Common myeloid progenitor, CD34-positive (primary cell): ENCODE measurements at regions not wholly inside any gene's neighbourhood (a gene's known extent, or its start where the extent isn't known, plus 50 kb on each side); places are given as distances from the start of the nearest gene placed in this dataset.
A peak's percentile ranks its signal among the peaks of the same experiment; 100 is the strongest.

ENCODE experiments used
- CTCF ChIA-PET: fragments of 350-600 bp; sonication (Branson Sonifier 250); formaldehyde crosslinking; loops from one replicate; lab custom pipeline; 2021; ENCODE audit warnings: antibody characterized with exemption; lab: Charles Lee
- POLR2A ChIA-PET: fragments of 350-600 bp; sonication (Branson Sonifier 250); formaldehyde crosslinking; loops from one replicate; lab custom pipeline; 2021; ENCODE audit warnings: antibody characterized with exemption; lab: Charles Lee
- DNase-seq, 3 donors: peaks; one replicate each; pipeline versions ENCODE4 v3.0.0 to v3.0.0-alpha.2; 2013
- H3K27ac ChIP-seq, 2 experiments: 1 replicate in 1 of 2; 2 replicates in 1 of 2; pipeline ENCODE4 v1.7.0; 2013; ENCODE audit warnings: inconsistent platforms in 2 of 2, low read length in 2 of 2, mild to moderate bottlenecking in 2 of 2, low read depth in 1 of 2, moderate library complexity in 1 of 2; ENCODE audit not compliant: severe bottlenecking in 2 of 2, insufficient read depth in 1 of 2, poor library complexity in 1 of 2
- H3K27me3 ChIP-seq, 5 experiments: replicated peaks in 2 of 5; 1 replicate in 3 of 5; 2 replicates in 2 of 5; pipeline versions ENCODE4 v1.6.1 to v1.7.0; 2013; ENCODE audit warnings: low read length in 4 of 5, mild to moderate bottlenecking in 2 of 5, moderate library complexity in 2 of 5, inconsistent platforms in 1 of 5; ENCODE audit not compliant: insufficient read depth in 5 of 5, control insufficient read depth in 4 of 5
- H3K36me3 ChIP-seq, 4 experiments: 1 replicate in 2 of 4; 2 replicates in 2 of 4; pipeline versions ENCODE4 v1.6.1 to v1.7.0; 2013; ENCODE audit warnings: low read length in 3 of 4, control low read depth in 1 of 4, mild to moderate bottlenecking in 1 of 4; ENCODE audit not compliant: control insufficient read depth in 4 of 4, insufficient read depth in 4 of 4
- H3K4me1 ChIP-seq, 4 experiments: 1 replicate in 3 of 4; 2 replicates in 1 of 4; pipeline versions ENCODE4 v1.6.1 to v1.7.1; 2013; ENCODE audit warnings: low read length in 3 of 4, mild to moderate bottlenecking in 3 of 4, control low read depth in 1 of 4, inconsistent platforms in 1 of 4, moderate library complexity in 1 of 4; ENCODE audit not compliant: control insufficient read depth in 4 of 4, insufficient read depth in 4 of 4; ENCODE audit errors: control extremely low read depth in 1 of 4
- H3K4me3 ChIP-seq, 7 experiments: 1 replicate in 4 of 7; 2 replicates in 3 of 7; pipeline versions ENCODE4 v1.5.1 to v1.7.0; 2013; ENCODE audit warnings: mild to moderate bottlenecking in 7 of 7, low read length in 6 of 7, moderate library complexity in 6 of 7, inconsistent platforms in 2 of 7, low read depth in 2 of 7, control low read depth in 1 of 7; ENCODE audit not compliant: insufficient read depth in 4 of 7, control insufficient read depth in 1 of 7; ENCODE audit errors: extremely low read depth in 1 of 7
- H3K9me3 ChIP-seq, 5 experiments: 1 replicate in 4 of 5; 2 replicates in 1 of 5; pipeline versions ENCODE4 v1.6.1 to v1.7.1; 2013; ENCODE audit warnings: low read length in 4 of 5, mild to moderate bottlenecking in 2 of 5, inconsistent platforms in 1 of 5, low read depth in 1 of 5, moderate library complexity in 1 of 5; ENCODE audit not compliant: control insufficient read depth in 4 of 5, insufficient read depth in 2 of 5; ENCODE audit errors: control extremely low read depth in 1 of 5
- WGBS: methylation state at CpG from one replicate; pipeline ENCODE4 v1.1.5; 2013; ENCODE audit not compliant: insufficient coverage; 5-methylcytosine and 5-hydroxymethylcytosine counted together

- DNase-seq, result peak in 1 of 3 donors; percentile 18
- H3K4me3 ChIP-seq, result peak overlapping the region in 1 of 7 experiments; percentile 43
- no peaks in the 10 kb centered on the region for H3K27me3 ChIP-seq
- peak overlapping the region; percentile 37 to 70 for H3K27ac ChIP-seq
- 8% methylated on average over 3 of the region's 4 CpGs for WGBS
- no peaks in the 10 kb centered on the region for H3K36me3 ChIP-seq
- ChIA-PET POLR2A (no interaction called here), CTCF (interaction anchor here (0.8 to 4.0 kb wide), 5 partner anchors 11 to 28 kb away, joined by 3 to 31 read pairs (median 3); no protein-coding TSS in a partner anchor)
- H3K4me1 ChIP-seq, result peaks cover 19 to 62% (median 54%) of the 10 kb centered on the region in 4 experiments
- no peaks in the 10 kb centered on the region for H3K9me3 ChIP-seq
Observed at GRCh38 chr2:37851428-37851827, 73.7 kb upstream of the RMDN2 start.

GRCh38 chr2:37851828-37852584 is 73.1 kb upstream of the RMDN2 start:
- Histone ChIP-seq H3K4me3 (peak overlapping the region in 1 of 7 experiments; percentile 43), H3K9me3 (no peaks in the 10 kb centered on the region), H3K27me3 (no peaks in the 10 kb centered on the region), H3K36me3 (no peaks in the 10 kb centered on the region), H3K4me1 (peaks cover 19 to 68% (median 60%) of the 10 kb centered on the region in 4 experiments), H3K27ac (peak overlapping the region; percentile 37 to 70)
- ChIA-PET CTCF (interaction anchor here (0.8 to 4.0 kb wide), 5 partner anchors 12 to 27 kb away, joined by 3 to 31 read pairs (median 3); no protein-coding TSS in a partner anchor), POLR2A (no interaction called here)
- peak; percentile 42 to 83 (median 71) for DNase-seq
- 71% methylated on average over 1 of the region's 3 CpGs for WGBS

- no peak overlapping the region for H3K27ac ChIP-seq
- 100% methylated on average over 1 of the region's 1 CpG for WGBS
Observed at GRCh38 chr2:37852585-37853014, 72.5 kb upstream of the RMDN2 start.

GRCh38 chr2:37854676-37855282 is 70.3 kb upstream of the RMDN2 start:
- ChIA-PET POLR2A (interaction anchor here (1.2 kb wide), 1 partner anchor 11 kb away, joined by 3 read pairs; no protein-coding TSS in a partner anchor), CTCF (interaction anchor here (1.1 to 4.6 kb wide), 10 partner anchors 10 to 458 kb away, joined by 3 to 43 read pairs (median 4); no protein-coding TSS in a partner anchor)
- Histone ChIP-seq H3K27me3 (no peaks in the 10 kb centered on the region), H3K4me3 (peak overlapping the region in 2 of 7 experiments; percentile 22 to 50), H3K36me3 (no peaks in the 10 kb centered on the region), H3K27ac (peak overlapping the region in 1 of 2 experiments; percentile 72), H3K4me1 (peaks cover 19 to 73% (median 60%) of the 10 kb centered on the region in 4 experiments), H3K9me3 (peaks cover 0 to 8% (median 0%) of the 10 kb centered on the region in 5 experiments)
- DNase-seq, result no peak
- 72% methylated on average over 7 of the region's 7 CpGs for WGBS

More at GRCh38 chr2:37852585-37853014, 72.5 kb upstream of the RMDN2 start:
- Histone ChIP-seq H3K4me1 (peaks cover 19 to 73% (median 61%) of the 10 kb centered on the region in 4 experiments), H3K36me3 (no peaks in the 10 kb centered on the region), H3K9me3 (no peaks in the 10 kb centered on the region), H3K4me3 (no peak overlapping the region), H3K27me3 (no peaks in the 10 kb centered on the region)
- no peak for DNase-seq
- ChIA-PET CTCF (interaction anchor here (0.7 to 4.0 kb wide), 4 partner anchors 12 to 342 kb away, joined by 3 to 31 read pairs (median 4); no protein-coding TSS in a partner anchor), POLR2A (no interaction called here)

GRCh38 chr2:37855283-37856041 is 69.6 kb upstream of the RMDN2 start:
- 8% methylated on average over 12 of the region's 13 CpGs for WGBS
- Histone ChIP-seq H3K4me3 (peak overlapping the region in 3 of 7 experiments; percentile 2 to 50 (median 22)), H3K27ac (peak overlapping the region in 1 of 2 experiments; percentile 72), H3K27me3 (no peaks in the 10 kb centered on the region), H3K4me1 (peaks cover 19 to 66% (median 54%) of the 10 kb centered on the region in 4 experiments), H3K36me3 (no peaks in the 10 kb centered on the region), H3K9me3 (peaks cover 0 to 8% (median 0%) of the 10 kb centered on the region in 5 experiments)
- POLR2A ChIA-PET, result interaction anchor here (1.1 to 1.2 kb wide), 2 partner anchors 12 to 33 kb away, joined by 3 read pairs; no protein-coding TSS in a partner anchor
- DNase-seq, result peak; percentile 39 to 90 (median 86)
- CTCF ChIA-PET, result interaction anchor here (0.7 to 4.6 kb wide), 13 partner anchors 10 to 512 kb away, joined by 3 to 43 read pairs (median 4); partner anchors contain the start of gene QPCT

- ChIA-PET POLR2A (interaction anchor here (0.8 to 1.1 kb wide), 2 partner anchors 21 to 34 kb away, joined by 3 read pairs; no protein-coding TSS in a partner anchor), CTCF (interaction anchor here (0.7 to 4.6 kb wide), 11 partner anchors 9 to 512 kb away, joined by 3 to 43 read pairs (median 4); partner anchors contain the start of gene QPCT)
- DNase-seq, result peak; percentile 22 to 77 (median 65)
- Histone ChIP-seq H3K9me3 (peaks cover 0 to 8% (median 0%) of the 10 kb centered on the region in 5 experiments), H3K4me3 (peak overlapping the region in 2 of 7 experiments; percentile 2 to 8), H3K27ac (peak overlapping the region in 1 of 2 experiments; percentile 72), H3K27me3 (no peaks in the 10 kb centered on the region), H3K36me3 (no peaks in the 10 kb centered on the region), H3K4me1 (peaks cover 17 to 59% (median 49%) of the 10 kb centered on the region in 4 experiments)
- 8% methylated on average over 5 of the region's 7 CpGs for WGBS
Observed at GRCh38 chr2:37856101-37856751, 68.9 kb upstream of the RMDN2 start.
